DND-41 (cell line): ENCODE measurements at regions not wholly inside any gene's neighbourhood (a gene's known extent, or its start where the extent isn't known, plus 50 kb on each side); places are given as distances from the start of the nearest gene placed in this dataset.

ENCODE experiments used
- CTCF ChIP-seq: IDR thresholded peaks from 2 replicates; pipeline ENCODE4 v1.5.1; 2012; ENCODE audit warnings: borderline replicate concordance, low read length, moderate library complexity, mild to moderate bottlenecking; ENCODE audit not compliant: poor library complexity, severe bottlenecking; ENCODE audit errors: extremely low read depth
- EZH2 ChIP-seq: IDR thresholded peaks from 3 replicates; pipeline ENCODE4 v1.6.1; 2012; ENCODE audit warnings: borderline replicate concordance, low read depth, mild to moderate bottlenecking, moderate library complexity, low read length, inconsistent platforms; ENCODE audit not compliant: severe bottlenecking

GRCh38 chr5:73369278-73369677, 79.3 kb downstream of the FOXD1 start:
- TF ChIP-seq CTCF (no peak), EZH2 (no peak)
